HUES48 (cell line): ENCODE measurements at regions not wholly inside any gene's neighbourhood (a gene's known extent, or its start where the extent isn't known, plus 50 kb on each side); places are given as distances from the start of the nearest gene placed in this dataset.

Experiments
- H3K27ac ChIP-seq: one replicate; pipeline ENCODE4 v1.7.0; 2013; ENCODE audit warnings: low read depth, low read length, inconsistent platforms
- H3K27me3 ChIP-seq: 2 replicates; pipeline ENCODE4 v1.6.1; 2013; ENCODE audit warnings: mild to moderate bottlenecking, low read length; ENCODE audit not compliant: control insufficient read depth, insufficient read depth
- H3K36me3 ChIP-seq: 2 replicates; pipeline ENCODE4 v1.6.1; 2013; ENCODE audit warnings: low read length; ENCODE audit not compliant: control insufficient read depth, insufficient read depth
- H3K4me1 ChIP-seq: 2 replicates; pipeline ENCODE4 v1.6.1; 2013; ENCODE audit warnings: mild to moderate bottlenecking, low read length; ENCODE audit not compliant: control insufficient read depth, insufficient read depth
- H3K4me3 ChIP-seq: 2 replicates; pipeline ENCODE4 v1.5.1; 2013; ENCODE audit warnings: mild to moderate bottlenecking, low read depth, low read length
- H3K9ac ChIP-seq: 2 replicates; pipeline ENCODE4 v1.6.1; 2013; ENCODE audit warnings: mild to moderate bottlenecking, low read depth, low read length, moderate library complexity
- H3K9me3 ChIP-seq: 2 replicates; pipeline ENCODE4 v1.6.1; 2013; ENCODE audit warnings: low read length; ENCODE audit not compliant: control insufficient read depth, insufficient read depth

DNA sequence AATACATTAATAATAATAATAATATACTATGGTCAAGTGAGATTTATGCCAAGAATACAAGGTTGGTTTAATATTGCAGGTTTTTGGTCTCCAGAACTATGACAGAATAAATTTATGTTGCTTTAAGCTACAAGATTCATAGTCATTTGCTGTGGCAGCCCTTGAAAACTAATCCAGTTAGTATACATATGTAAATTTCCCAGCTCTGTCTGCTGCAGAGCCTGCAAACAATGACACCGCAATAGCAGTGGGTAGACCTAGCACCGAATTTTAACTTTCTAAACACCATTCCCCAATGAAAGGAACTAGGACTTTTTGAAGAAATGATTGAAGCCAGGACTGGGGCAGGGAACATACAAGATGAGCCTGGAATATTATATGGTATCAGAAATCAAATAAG is 647.7 kb upstream of the NRSN1 start:
- Histone ChIP-seq H3K4me3 (no peak overlapping the region), H3K27ac (no peak overlapping the region), H3K4me1 (peaks cover 9% of the 10 kb centered on the region; the same call in 1 of the 2 replicates), H3K36me3 (no peaks in the 10 kb centered on the region), H3K9me3 (no peaks in the 10 kb centered on the region), H3K27me3 (no peaks in the 10 kb centered on the region), H3K9ac (no peak overlapping the region)

DNA sequence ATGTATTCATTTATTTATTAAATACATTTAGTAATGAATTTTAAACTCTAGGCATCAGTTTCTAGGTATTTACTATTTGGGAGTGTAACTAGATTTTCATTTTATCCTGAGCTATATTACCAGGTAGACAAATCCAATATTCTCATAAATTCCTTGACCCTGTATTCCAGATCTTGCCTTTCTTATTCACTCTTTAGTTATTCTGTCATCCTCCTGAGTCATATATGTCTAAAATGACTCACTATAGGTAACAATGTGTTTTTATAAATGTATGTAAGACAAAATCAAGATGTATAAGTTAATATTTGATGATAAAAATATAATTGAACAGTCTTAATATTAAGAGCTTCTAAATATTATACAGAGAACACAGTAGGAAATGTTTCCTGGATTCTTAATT is 642.1 kb upstream of the NRSN1 start:
- Histone ChIP-seq H3K9me3 (no peaks in the 10 kb centered on the region), H3K27ac (no peak overlapping the region), H3K4me1 (no peaks in the 10 kb centered on the region), H3K4me3 (no peak overlapping the region), H3K9ac (no peak overlapping the region), H3K27me3 (no peaks in the 10 kb centered on the region), H3K36me3 (no peaks in the 10 kb centered on the region)

DNA sequence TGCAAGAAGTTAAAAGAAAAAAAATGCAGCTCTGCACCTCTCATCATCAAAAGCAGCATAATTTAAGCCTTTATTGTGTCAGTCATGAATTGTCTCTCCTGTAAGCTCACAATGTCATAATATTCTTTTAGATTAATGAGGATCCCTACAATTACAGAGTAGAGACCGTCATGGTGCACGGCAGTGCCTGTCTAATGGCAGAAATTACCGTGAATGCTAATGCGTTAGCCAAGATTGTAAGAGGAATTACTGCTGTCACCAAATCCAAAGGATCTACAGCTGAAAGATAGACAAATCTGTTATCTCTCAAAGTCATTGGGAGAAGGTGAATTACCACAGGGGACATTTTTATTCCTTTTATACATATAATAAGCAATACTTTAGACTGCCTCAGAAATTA is 631.6 kb upstream of the NRSN1 start:
- no peak overlapping the region for H3K27ac ChIP-seq
- no peaks in the 10 kb centered on the region for H3K27me3 ChIP-seq
- no peak overlapping the region for H3K4me3 ChIP-seq
- no peaks in the 10 kb centered on the region for H3K9me3 ChIP-seq
- H3K4me1 ChIP-seq: no peaks in the 10 kb centered on the region
- no peaks in the 10 kb centered on the region for H3K36me3 ChIP-seq
- no peak overlapping the region for H3K9ac ChIP-seq

DNA sequence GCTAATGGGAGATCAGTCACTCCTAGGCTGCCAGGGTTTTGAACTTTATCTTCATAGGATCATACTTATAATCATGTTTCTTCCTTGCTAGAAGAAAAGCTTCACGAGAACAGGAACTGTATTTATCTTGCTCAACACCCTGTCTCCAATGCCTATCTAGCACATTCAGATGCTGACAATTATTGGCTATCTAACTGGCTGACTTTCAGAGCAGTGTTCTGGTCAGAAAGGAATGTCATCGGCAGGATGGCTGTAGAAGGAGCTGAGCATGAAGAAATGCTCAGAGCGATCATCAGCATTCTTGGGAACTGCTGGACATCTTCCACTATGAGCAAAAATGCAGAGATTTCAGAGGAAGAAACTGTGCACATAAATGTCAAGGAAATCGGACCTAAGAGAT is 628.0 kb upstream of the NRSN1 start:
- H3K4me1 ChIP-seq: no peaks in the 10 kb centered on the region
- H3K9me3 ChIP-seq: no peaks in the 10 kb centered on the region
- no peaks in the 10 kb centered on the region for H3K27me3 ChIP-seq
- H3K36me3 ChIP-seq: no peaks in the 10 kb centered on the region
- H3K27ac ChIP-seq: no peak overlapping the region
- no peak overlapping the region for H3K4me3 ChIP-seq
- H3K9ac ChIP-seq: no peak overlapping the region

DNA sequence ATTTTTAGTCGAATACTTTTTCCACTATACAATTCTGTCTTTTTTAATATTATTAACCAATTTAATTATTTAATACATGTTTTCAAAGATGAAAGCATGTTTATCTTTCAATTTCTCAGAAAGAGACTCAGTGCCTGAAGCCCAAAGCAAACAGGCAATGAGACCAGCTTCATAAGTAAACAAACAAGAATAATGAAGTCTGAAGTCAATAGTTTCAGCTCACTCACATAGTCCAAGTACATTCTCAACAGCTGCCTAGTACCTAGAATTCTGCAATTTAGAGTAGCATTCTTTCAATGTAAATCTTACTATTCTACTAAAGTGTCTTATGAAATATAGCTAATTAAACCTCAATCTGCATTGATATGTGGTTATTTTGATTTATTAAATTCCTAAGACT is 626.5 kb upstream of the NRSN1 start:
- Histone ChIP-seq H3K27ac (no peak overlapping the region), H3K36me3 (no peaks in the 10 kb centered on the region), H3K27me3 (no peaks in the 10 kb centered on the region), H3K4me1 (no peaks in the 10 kb centered on the region), H3K9me3 (no peaks in the 10 kb centered on the region), H3K4me3 (no peak overlapping the region), H3K9ac (no peak overlapping the region)

DNA sequence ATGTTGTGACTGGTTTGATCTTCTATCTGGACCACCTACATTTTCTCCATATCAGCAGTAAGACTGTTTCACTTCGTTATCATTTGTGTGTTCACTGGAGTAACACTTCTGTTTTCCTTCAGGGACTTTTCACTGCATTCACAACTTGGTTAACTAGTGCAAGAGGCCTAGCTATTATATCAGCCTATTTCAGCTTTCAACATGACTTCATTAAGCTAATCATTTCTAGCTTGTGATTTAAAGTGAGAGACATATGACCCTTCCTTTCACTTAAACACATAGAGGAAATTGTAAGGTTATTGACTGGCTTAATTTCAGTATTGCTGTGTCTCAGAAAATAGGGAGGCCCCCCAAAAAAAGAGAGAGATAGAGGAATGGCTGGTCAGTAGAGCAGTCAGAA is 622.8 kb upstream of the NRSN1 start:
- no peak overlapping the region for H3K27ac ChIP-seq
- no peaks in the 10 kb centered on the region for H3K9me3 ChIP-seq
- no peaks in the 10 kb centered on the region for H3K36me3 ChIP-seq
- no peak overlapping the region for H3K9ac ChIP-seq
- H3K4me1 ChIP-seq: no peaks in the 10 kb centered on the region
- no peaks in the 10 kb centered on the region for H3K27me3 ChIP-seq
- H3K4me3 ChIP-seq: no peak overlapping the region

DNA sequence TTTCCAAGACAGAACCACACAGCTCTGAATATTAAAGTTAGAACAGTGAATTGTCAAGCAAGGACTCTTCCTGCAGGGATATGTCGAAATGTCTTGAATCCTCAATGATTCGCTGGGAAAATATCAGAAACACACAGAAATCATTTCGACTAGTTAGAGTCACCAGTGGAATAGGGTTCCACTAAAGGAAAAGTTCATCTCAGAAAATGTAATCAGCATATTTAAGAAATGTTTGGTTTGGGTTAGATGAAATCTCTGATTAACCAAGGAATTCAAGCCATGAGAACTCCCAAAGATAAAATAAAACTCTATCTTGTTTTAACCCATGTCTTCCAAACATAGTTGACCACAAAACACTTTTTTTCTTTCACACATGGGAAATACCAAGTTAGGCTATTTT is 621.0 kb upstream of the NRSN1 start:
- H3K4me3 ChIP-seq: no peak overlapping the region
- no peak overlapping the region for H3K9ac ChIP-seq
- H3K27me3 ChIP-seq: no peaks in the 10 kb centered on the region
- no peaks in the 10 kb centered on the region for H3K36me3 ChIP-seq
- H3K9me3 ChIP-seq: no peaks in the 10 kb centered on the region
- peaks cover 1% of the 10 kb centered on the region; the same call in 1 of the 2 replicates for H3K4me1 ChIP-seq
- H3K27ac ChIP-seq: no peak overlapping the region

DNA sequence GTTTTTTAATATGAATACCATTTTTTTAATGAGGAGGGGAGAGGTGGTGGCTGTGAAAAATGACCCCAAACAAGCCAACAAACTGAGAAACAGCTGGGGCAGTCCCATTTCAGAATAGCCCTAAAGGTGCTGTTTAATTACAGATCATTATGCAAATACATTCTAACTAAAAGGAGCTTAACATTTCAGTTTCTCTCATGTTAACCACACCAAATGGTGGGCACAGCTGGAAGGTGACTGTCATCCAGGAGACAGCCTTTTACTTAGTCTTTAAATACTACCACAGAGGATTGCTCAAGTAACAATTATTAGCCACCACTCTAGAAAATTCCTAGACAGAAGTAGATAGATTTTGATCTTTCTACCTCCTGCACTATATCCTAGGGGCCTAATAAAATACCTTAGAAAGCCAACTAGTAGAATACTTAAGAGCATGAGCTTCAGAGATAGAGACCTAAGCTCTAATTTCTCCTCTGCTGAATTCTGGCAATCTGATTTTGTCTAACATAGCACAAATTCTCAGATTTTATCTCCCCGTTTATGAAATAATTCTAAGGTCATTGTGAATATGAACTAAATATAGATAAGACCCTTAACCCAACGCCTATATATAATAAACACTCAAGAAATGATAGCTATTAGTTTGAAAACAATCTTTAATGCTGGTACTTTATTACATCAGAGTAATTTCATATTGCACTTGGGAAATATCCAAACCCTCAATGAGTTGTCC is 615.1 kb upstream of the NRSN1 start:
- no peak overlapping the region for H3K4me3 ChIP-seq
- H3K9me3 ChIP-seq: no peaks in the 10 kb centered on the region
- no peaks in the 10 kb centered on the region for H3K27me3 ChIP-seq
- no peak overlapping the region for H3K9ac ChIP-seq
- no peaks in the 10 kb centered on the region for H3K36me3 ChIP-seq
- H3K4me1 ChIP-seq: peaks cover 17% of the 10 kb centered on the region
- H3K27ac ChIP-seq: no peak overlapping the region

DNA sequence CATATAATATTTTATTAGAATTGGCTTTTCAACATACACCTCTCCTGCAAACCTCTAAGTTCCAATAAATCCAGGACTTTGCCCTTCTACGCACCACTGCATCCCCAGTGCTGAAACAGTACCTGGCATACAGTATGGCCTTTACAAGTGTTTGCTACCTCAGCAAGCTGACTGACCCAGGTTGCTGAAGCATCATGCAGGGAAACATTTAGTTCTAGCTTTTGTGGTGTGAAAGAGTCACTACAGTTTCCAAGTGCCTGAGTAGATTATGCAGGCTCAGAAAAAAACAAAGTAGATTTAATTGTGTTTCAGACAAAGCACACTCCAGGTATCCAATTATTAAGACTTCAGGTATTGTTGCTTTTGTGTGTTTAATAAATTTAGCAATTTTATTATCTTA is 614.2 kb upstream of the NRSN1 start:
- Histone ChIP-seq H3K36me3 (no peaks in the 10 kb centered on the region), H3K4me1 (peaks cover 17% of the 10 kb centered on the region), H3K27me3 (no peaks in the 10 kb centered on the region), H3K9ac (no peak overlapping the region), H3K4me3 (no peak overlapping the region), H3K9me3 (no peaks in the 10 kb centered on the region), H3K27ac (no peak overlapping the region)

DNA sequence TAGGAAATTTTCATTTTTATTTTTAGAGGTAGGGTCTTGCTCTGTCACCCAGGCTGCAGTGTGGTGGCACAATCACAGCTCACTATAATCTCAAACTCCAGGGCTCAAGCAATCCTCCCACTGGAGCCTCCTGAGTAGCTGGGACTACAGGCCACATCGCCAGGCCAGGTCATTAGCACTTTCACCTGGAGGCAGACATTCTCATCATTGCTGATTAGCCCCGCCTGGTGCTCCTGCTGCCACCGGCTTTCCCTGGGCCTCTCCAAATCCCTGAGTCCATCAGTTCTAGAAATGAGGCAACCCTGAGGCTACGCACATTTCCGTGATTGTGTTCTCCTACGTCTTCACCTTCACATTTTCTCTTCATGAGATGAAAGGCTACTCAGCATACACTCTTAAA is 607.7 kb upstream of the NRSN1 start:
- H3K9ac ChIP-seq: no peak overlapping the region
- H3K27me3 ChIP-seq: no peaks in the 10 kb centered on the region
- H3K36me3 ChIP-seq: no peaks in the 10 kb centered on the region
- no peaks in the 10 kb centered on the region for H3K9me3 ChIP-seq
- peaks cover 13% of the 10 kb centered on the region; the same call in 1 of the 2 replicates for H3K4me1 ChIP-seq
- no peak overlapping the region for H3K4me3 ChIP-seq
- H3K27ac ChIP-seq: no peak overlapping the region

DNA sequence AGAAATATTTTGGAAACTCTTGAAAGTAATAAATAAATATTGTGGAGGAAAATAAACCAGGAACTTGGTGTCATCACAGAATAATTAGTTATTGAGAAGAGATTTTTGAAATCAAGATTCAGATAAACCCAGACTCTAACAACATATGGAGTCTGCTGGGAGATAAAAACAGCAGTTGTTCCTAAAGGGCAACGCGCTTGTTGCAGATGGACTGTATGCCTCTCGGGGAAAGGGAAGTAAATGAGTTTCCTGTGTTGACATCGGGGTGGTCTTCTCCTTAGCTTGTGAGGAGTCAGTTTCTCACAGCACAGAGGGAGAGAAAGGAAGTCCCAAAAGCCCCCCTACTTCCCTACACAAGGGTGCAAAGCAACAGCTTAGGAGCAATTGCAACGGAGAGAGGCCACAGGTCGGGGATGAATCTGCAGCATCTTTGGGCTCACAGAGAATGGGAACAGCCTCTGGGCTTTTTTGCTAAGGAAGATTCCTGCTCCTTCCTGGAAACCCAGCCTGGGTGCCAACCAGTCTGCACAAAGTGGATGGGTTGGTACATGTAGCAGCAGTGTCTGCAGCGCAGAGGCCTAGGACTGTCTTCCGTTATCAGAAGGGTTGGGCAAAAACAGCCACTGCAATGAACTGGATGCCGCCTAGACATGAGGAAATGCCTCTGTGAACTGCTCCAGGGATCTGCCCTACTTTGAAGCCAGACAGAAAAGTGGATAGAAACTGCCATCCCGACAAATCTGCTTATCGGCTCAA is 603.0 kb upstream of the NRSN1 start:
- Histone ChIP-seq H3K4me3 (no peak overlapping the region), H3K27ac (no peak overlapping the region), H3K36me3 (no peaks in the 10 kb centered on the region), H3K4me1 (peaks cover 13% of the 10 kb centered on the region; the same call in 1 of the 2 replicates), H3K9ac (no peak overlapping the region), H3K9me3 (no peaks in the 10 kb centered on the region), H3K27me3 (no peaks in the 10 kb centered on the region)
